ENCODE measurements at regions not wholly inside any gene's neighbourhood (a gene's known extent, or its start where the extent isn't known, plus 50 kb on each side); places are given as distances from the start of the nearest gene placed in this dataset.

DNA sequence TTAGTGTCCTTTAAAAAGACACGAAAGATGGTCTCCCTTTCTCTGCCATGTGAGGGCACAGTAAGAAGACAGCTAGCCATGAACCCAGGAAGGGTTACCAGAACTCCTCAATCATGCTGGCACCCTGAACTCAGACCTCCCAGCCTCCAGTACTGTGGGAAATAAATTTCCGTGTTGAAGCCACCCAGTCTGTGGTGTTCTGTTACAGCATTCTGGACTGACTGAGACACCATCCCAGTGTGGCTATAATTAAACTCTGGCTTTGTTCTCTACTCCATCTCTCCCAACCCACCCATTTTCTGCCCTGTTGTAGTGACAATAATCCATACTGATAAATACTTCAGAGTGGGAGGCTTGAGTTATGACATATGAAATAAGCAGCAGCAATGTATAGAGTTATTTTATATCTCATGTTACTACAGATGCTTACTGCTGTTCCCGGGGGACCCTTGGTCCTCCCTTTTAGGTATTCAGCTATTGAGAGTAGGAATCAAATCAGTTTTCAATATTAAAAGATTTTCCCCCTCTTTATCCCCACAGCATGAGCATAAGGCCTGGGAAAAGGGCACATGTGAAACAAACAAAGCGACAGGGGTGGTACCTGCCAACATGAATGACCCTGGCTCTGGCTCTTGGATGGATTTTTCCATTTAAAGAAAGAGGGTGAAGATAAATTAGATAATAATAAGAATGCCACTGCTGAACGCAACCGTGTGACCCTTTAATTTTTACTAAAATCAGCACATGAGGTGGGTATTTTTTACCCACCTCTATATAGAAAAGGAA lies 224.3 kb upstream of the SLC35B3 start:
- TF ChIP-seq SIN3A (IDR thresholded peaks at IDR 0.05; ENCODE audit: borderline replicate concordance, insufficient read depth, low read length) (no peak), FOXP2 (optimal IDR thresholded peaks at IDR 0.05; ENCODE audit: borderline replicate concordance, extremely low read depth, extremely low read length, insufficient read depth) (no peak), POLR2AphosphoS5 (IDR thresholded peaks at IDR 0.05; ENCODE audit: low read depth, low read length) (no peak)
- TF ChIP-seq, protein P1, sequence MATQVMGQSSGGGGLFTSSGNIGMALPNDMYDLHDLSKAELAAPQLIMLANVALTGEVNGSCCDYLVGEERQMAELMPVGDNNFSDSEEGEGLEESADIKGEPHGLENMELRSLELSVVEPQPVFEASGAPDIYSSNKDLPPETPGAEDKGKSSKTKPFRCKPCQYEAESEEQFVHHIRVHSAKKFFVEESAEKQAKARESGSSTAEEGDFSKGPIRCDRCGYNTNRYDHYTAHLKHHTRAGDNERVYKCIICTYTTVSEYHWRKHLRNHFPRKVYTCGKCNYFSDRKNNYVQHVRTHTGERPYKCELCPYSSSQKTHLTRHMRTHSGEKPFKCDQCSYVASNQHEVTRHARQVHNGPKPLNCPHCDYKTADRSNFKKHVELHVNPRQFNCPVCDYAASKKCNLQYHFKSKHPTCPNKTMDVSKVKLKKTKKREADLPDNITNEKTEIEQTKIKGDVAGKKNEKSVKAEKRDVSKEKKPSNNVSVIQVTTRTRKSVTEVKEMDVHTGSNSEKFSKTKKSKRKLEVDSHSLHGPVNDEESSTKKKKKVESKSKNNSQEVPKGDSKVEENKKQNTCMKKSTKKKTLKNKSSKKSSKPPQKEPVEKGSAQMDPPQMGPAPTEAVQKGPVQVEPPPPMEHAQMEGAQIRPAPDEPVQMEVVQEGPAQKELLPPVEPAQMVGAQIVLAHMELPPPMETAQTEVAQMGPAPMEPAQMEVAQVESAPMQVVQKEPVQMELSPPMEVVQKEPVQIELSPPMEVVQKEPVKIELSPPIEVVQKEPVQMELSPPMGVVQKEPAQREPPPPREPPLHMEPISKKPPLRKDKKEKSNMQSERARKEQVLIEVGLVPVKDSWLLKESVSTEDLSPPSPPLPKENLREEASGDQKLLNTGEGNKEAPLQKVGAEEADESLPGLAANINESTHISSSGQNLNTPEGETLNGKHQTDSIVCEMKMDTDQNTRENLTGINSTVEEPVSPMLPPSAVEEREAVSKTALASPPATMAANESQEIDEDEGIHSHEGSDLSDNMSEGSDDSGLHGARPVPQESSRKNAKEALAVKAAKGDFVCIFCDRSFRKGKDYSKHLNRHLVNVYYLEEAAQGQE (IDR thresholded peaks at IDR 0.05; ENCODE audit: insufficient read depth in 1 of 2, low read depth in 2 of 2, low read length in 2 of 2), result no peak

DNA sequence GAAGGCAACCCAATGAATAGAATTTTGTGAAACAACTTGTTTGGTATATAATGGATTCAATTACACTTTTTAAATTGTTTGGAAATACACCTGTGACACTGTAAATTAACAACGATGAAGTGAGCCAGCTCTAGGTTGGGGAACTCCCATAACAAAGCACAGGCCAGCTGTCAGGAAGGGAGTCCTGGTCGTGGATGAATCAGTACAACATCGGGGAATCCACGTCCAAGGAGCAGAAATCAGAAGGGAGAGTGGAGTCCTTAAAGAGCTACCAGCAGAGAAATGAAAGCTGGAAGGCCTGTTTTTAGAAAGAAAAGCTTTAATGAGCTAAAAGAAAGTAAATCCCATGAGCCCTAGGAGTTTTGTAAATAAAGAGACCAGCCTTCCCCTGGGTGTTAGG lies 223.1 kb upstream of the SLC35B3 start:
- TF ChIP-seq, protein P1 (IDR thresholded peaks at IDR 0.05; ENCODE audit: insufficient read depth in 1 of 2, low read depth in 2 of 2, low read length in 2 of 2), result no peak
- TF ChIP-seq SIN3A (IDR thresholded peaks at IDR 0.05; ENCODE audit: borderline replicate concordance, insufficient read depth, low read length), result no peak
- TF ChIP-seq TAF1 (IDR thresholded peaks at IDR 0.05; ENCODE audit: borderline replicate concordance, insufficient read depth, low read length), result no peak
- no peak for TF ChIP-seq POLR2AphosphoS5 (IDR thresholded peaks at IDR 0.05; ENCODE audit: low read depth, low read length)
- no peak for TF ChIP-seq FOXP2 (optimal IDR thresholded peaks at IDR 0.05; ENCODE audit: borderline replicate concordance, extremely low read depth, extremely low read length, insufficient read depth)

DNA sequence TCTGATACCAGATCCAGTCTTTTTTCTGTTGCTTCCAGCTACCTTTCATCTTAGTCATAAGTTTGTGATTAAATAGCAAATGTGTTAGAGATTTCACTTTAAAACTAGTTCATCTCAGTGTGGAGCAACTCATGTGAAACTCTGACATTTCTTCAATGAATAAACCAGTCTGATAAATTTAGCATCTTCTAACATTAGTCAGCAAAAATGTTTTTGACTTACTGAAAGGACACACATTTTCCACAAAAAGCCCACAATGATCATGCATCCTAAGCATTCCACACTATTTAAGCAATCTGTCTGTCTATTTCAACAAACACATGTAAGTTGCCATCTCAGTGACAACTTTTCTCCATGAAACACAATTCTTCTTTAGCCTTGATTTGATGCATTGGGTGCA lies 222.2 kb upstream of the SLC35B3 start:
- TF ChIP-seq FOXP2 (optimal IDR thresholded peaks at IDR 0.05; ENCODE audit: borderline replicate concordance, extremely low read depth, extremely low read length, insufficient read depth) (no peak), TAF1 (IDR thresholded peaks at IDR 0.05; ENCODE audit: borderline replicate concordance, insufficient read depth, low read length) (no peak), POLR2AphosphoS5 (IDR thresholded peaks at IDR 0.05; ENCODE audit: low read depth, low read length) (no peak), SIN3A (IDR thresholded peaks at IDR 0.05; ENCODE audit: borderline replicate concordance, insufficient read depth, low read length) (no peak)
- TF ChIP-seq, protein P1 (IDR thresholded peaks at IDR 0.05; ENCODE audit: insufficient read depth in 1 of 2, low read depth in 2 of 2, low read length in 2 of 2), result no peak

DNA sequence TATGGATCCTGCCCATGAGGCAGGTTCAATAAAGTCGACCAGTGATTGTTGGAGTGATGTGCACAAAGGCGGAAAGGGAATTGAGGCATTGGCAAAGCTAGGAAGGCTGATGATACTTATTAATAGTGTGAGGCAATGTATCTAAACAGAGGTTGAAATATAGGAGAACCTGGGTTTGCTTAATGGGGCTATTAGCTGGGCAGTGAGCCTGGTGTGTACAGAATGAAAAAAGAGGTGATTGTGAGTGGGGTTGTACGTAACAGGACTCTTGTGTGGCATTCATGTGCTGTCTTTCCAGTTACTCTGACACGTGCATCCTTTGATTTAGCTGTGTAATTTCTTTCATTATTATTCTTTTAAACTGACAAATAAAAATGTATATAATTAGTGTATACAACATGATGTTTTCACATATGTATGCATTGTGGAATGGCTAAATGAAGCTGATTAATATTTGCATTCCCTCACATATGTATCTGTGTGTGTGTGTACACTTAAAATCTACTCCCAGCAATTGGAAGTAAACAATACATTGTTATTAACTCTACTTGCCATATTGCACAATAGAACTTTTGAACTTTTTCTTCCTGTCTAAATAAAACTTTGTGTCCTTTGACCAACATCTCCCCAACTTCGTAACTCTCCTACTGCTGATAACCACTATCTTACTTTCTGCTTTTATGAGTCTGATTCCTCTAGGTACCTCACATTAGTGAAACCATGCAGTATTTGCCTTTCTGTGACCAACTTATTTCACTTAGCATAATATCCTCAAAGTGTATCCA lies 220.5 kb upstream of the SLC35B3 start:
- no peak for TF ChIP-seq SIN3A (IDR thresholded peaks at IDR 0.05; ENCODE audit: borderline replicate concordance, insufficient read depth, low read length)
- TF ChIP-seq POLR2AphosphoS5 (IDR thresholded peaks at IDR 0.05; ENCODE audit: low read depth, low read length), result no peak
- TF ChIP-seq, protein P1 (IDR thresholded peaks at IDR 0.05; ENCODE audit: insufficient read depth in 1 of 2, low read depth in 2 of 2, low read length in 2 of 2), result no peak
- no peak for TF ChIP-seq TAF1 (IDR thresholded peaks at IDR 0.05; ENCODE audit: borderline replicate concordance, insufficient read depth, low read length)
- TF ChIP-seq FOXP2 (optimal IDR thresholded peaks at IDR 0.05; ENCODE audit: borderline replicate concordance, extremely low read depth, extremely low read length, insufficient read depth), result no peak

Measured in PFSK-1 (cell line).